ENCODE measurements at regions not wholly inside any gene's neighbourhood (a gene's known extent, or its start where the extent isn't known, plus 50 kb on each side); places are given as distances from the start of the nearest gene placed in this dataset.
"Not testable (repeated sequence)": the region's sequence is repeated elsewhere in the genome, so short reads cannot be mapped to it uniquely, and the experiment has no call there.

DNA sequence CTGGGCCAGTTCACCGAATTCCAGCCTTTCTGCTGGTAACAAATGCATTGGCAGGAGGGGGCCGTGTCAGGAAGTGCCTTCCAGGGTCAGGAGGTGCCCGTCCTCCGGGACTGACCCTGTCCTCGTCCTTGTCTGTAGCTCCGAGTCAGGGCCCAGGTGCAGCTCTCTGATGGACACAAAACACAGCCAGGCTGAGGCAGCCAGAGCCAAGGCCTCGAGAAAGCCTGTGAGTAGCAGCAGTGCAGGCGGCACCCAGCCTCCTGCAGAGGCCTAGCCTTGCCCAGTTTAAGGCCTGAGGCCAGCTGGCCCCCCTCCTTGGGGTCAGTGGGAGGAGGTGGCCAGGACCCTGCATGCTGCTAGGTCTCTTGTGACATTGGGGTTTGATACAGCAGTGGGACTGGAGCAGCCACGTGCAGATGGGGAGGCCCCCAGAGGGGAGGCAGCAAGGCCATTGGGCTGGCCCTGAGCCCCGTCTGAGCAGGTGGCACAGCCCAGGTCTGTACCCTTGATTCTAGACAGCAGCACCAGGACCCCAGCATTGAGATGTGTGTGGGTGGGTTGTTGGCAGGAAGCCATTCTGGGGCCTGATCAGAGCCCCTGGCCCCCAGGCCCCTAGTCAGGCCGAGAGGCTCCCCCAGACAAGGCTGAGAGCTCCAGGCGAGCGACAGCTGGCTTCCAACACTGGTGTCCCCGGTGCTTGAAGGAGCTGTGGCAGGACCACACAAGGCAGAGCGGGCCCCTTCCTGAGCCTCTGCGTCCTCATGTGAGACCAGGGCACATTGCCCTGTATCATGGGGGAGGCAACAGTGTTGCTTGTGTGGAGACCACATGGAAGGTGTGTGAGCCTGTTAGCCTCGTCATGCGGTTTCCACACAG is 196.9 kb downstream of the LIPI start:
- POLR2A ChIA-PET; H3K36me3 Mint-ChIP-seq; H3K9me3 Mint-ChIP-seq; H3K4me1 Mint-ChIP-seq; H3K27me3 Mint-ChIP-seq; ATAC-seq (ENCODE audit: low read depth); H3K4me3 Mint-ChIP-seq; H3K27ac Mint-ChIP-seq; DNase-seq: not testable (repeated sequence)

GRCh38 chr21:14013056-14013603 is 197.6 kb downstream of the LIPI start:
- H3K9me3 Mint-ChIP-seq = no peaks in the 10 kb centered on the region
- POLR2A ChIA-PET = no interaction called here
- H3K4me1 Mint-ChIP-seq = no peaks in the 10 kb centered on the region
- H3K27me3 Mint-ChIP-seq = no peaks in the 10 kb centered on the region
- H3K4me3 Mint-ChIP-seq = no peak overlapping the region
- ATAC-seq (ENCODE audit: low read depth) (no peak), DNase-seq (no peak)
- H3K36me3 Mint-ChIP-seq = no peaks in the 10 kb centered on the region
- H3K27ac Mint-ChIP-seq = no peak overlapping the region

DNA sequence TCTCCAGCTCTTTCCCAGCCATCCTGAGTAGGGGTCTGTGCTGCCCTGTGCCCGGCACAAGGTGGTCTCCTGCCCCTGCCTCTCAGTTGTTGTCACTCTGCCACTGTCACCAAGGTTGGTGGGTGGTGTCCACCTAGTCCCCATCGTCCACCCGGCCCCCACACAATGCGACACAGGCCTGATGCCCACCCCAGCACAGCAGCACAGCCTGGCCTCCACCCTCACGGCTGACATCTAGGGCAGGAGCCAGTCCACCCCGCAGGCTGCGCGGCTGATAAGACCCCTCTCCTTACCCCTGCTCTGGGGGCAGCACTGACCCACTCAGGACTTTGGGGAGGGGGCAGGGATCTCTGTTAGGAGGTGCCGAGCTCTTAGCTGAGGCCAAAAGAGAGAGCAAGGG is 198.3 kb downstream of the LIPI start:
- Mint-ChIP-seq H3K4me3 (no peak overlapping the region), H3K4me1 (no peaks in the 10 kb centered on the region), H3K27ac (no peak overlapping the region), H3K9me3 (no peaks in the 10 kb centered on the region), H3K36me3 (no peaks in the 10 kb centered on the region), H3K27me3 (no peaks in the 10 kb centered on the region)
- POLR2A ChIA-PET = no interaction called here
- DNase-seq (no peak), ATAC-seq (ENCODE audit: low read depth) (no peak)

GRCh38 chr21:14011751-14012150 is 199.0 kb downstream of the LIPI start:
- H3K4me1 Mint-ChIP-seq; H3K4me3 Mint-ChIP-seq; POLR2A ChIA-PET; H3K36me3 Mint-ChIP-seq; DNase-seq; H3K27ac Mint-ChIP-seq; ATAC-seq (ENCODE audit: low read depth); H3K9me3 Mint-ChIP-seq; H3K27me3 Mint-ChIP-seq: not testable (repeated sequence)

DNA sequence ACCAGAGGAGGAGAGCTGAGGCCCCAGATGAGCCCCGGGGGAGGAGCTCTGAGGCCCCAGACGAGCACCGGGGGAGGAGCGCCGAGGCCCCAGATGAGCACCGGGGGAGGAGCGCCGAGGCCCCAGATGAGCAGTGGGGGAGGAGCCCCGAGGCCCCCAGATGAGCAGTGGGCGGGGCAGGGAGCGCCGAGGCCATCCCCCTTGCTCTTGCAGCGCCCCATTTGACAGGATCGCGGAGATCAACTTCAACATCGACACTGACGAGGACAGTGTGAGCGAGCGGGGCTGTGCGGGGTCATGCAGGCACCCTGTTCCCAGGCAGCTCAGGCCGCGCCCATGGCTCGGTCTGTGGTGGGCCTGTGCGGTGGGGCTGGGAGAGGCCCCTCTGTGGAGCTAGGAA is 199.6 kb downstream of the LIPI start:
- H3K27me3 Mint-ChIP-seq; H3K27ac Mint-ChIP-seq; H3K9me3 Mint-ChIP-seq; H3K36me3 Mint-ChIP-seq; DNase-seq; POLR2A ChIA-PET; H3K4me3 Mint-ChIP-seq; H3K4me1 Mint-ChIP-seq; ATAC-seq (ENCODE audit: low read depth): not testable (repeated sequence)

- no peak for DNase-seq
- Mint-ChIP-seq H3K27ac (no peak overlapping the region), H3K9me3 (no peaks in the 10 kb centered on the region), H3K36me3 (no peaks in the 10 kb centered on the region), H3K4me1 (no peaks in the 10 kb centered on the region), H3K4me3 (no peak overlapping the region), H3K27me3 (no peaks in the 10 kb centered on the region)
- ATAC-seq (ENCODE audit: low read depth) = no peak
- POLR2A ChIA-PET = no interaction called here
Measured at GRCh38 chr21:14010729-14011128, 200.0 kb downstream of the LIPI start.

DNA sequence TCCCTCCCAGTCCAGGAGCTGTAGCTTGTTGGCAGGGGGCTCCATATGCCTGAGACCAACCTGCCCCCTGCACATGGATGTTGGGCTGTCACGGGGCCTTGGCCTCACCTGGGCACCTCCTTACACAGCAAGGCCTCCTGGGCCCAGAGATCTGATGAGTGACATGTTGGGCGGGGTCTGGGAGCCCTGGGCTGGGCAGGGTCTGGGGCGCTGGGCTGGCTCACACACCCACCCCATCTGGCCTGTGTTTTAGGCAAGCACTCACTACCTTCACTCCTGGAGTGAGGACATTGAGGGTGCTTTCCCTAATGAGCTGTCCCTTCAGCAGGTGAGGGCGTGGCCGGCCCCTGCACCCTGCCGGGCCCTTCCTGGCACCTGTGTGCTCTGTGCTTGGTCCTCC is 200.8 kb downstream of the LIPI start:
- H3K9me3 Mint-ChIP-seq; DNase-seq; POLR2A ChIA-PET; H3K36me3 Mint-ChIP-seq; H3K4me1 Mint-ChIP-seq; H3K4me3 Mint-ChIP-seq; H3K27me3 Mint-ChIP-seq; ATAC-seq (ENCODE audit: low read depth); H3K27ac Mint-ChIP-seq: not testable (repeated sequence)

- H3K27me3 Mint-ChIP-seq; POLR2A ChIA-PET; H3K4me1 Mint-ChIP-seq; ATAC-seq (ENCODE audit: low read depth); H3K27ac Mint-ChIP-seq; H3K4me3 Mint-ChIP-seq; DNase-seq; H3K9me3 Mint-ChIP-seq; H3K36me3 Mint-ChIP-seq: not testable (repeated sequence)
Measured at GRCh38 chr21:14009238-14009981, 201.3 kb downstream of the LIPI start.

DNA sequence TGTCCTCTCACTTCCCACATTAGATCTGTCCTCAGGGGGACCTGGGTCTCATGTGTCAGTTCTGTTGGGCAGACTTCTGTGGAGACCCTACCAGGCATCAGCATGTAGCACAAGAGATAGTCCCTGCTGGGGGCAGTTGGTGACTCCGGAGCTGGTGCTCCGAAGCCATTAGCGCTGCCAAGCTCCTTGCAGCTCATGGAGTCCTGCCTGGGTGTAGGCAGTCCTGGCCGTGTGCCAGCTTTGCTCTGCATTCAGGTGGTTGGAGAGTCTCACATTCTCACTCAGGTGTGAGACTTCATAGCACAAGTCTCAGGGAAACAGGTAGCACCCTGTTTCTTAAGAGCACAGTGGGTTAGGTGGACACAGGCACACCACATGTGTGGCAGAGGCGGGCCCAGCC is 202.3 kb downstream of the LIPI start:
- H3K27ac Mint-ChIP-seq; DNase-seq; H3K4me3 Mint-ChIP-seq; H3K9me3 Mint-ChIP-seq; ATAC-seq (ENCODE audit: low read depth); H3K4me1 Mint-ChIP-seq; H3K27me3 Mint-ChIP-seq; H3K36me3 Mint-ChIP-seq; POLR2A ChIA-PET: not testable (repeated sequence)

GRCh38 chr21:14008006-14008405 is 202.7 kb downstream of the LIPI start:
- H3K4me1 Mint-ChIP-seq; H3K4me3 Mint-ChIP-seq; H3K27ac Mint-ChIP-seq; H3K36me3 Mint-ChIP-seq; DNase-seq; H3K27me3 Mint-ChIP-seq; ATAC-seq (ENCODE audit: low read depth); H3K9me3 Mint-ChIP-seq; POLR2A ChIA-PET: not testable (repeated sequence)

GRCh38 chr21:14006144-14006543 is 204.6 kb downstream of the LIPI start:
- H3K4me3 Mint-ChIP-seq; H3K36me3 Mint-ChIP-seq; DNase-seq; H3K27ac Mint-ChIP-seq; H3K4me1 Mint-ChIP-seq; POLR2A ChIA-PET; ATAC-seq (ENCODE audit: low read depth); H3K9me3 Mint-ChIP-seq; H3K27me3 Mint-ChIP-seq: not testable (repeated sequence)

DNA sequence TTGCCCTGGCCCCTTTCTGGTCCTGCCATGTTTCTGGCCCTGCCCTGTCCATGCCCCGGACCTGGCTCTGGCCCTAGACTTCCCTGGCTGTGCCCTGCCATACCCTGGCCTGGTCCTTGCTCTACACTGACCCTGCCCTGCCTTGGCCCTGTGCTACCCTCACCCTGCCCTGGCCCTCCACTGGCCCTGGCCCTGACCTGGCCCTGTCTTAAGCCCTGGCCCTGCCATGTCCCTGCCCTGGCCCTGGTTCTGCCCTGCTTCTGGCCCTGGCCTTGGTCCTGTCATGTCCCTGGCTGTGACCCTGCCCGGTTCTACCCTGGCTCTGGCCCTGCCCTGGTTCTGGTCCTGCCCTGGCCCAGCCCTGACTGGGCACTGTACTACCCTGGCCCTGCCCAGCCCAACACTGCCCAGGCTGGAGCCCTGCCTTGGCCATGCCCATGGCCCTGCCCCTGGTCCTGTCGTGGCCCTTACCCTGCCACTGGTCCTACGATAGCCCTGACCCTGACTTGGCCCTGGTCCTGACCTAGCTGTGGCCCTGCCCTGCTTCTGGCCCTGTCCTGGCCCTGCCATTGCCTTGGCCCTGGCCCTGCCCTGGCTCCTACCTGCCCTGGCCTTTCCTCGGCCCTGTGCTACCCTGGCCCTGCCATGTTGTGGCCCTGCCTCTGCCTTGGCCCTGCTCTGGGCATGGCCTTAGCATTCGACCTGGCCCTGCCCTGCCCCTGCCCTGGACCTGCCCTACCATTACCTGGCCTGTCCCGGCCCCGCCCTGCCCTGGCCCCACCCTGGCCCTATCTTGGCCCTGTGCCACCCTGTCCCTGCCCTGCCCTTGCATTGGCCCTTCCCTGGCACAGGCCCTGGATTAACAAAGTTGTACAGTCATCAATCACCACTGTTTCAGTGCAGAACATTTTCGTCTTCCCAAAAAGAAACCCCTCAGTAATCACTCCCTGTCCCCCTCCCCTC is 223.5 kb downstream of the LIPI start:
- H3K4me1 Mint-ChIP-seq; POLR2A ChIA-PET; H3K27me3 Mint-ChIP-seq; H3K4me3 Mint-ChIP-seq; DNase-seq; H3K9me3 Mint-ChIP-seq; H3K36me3 Mint-ChIP-seq; H3K27ac Mint-ChIP-seq; ATAC-seq (ENCODE audit: low read depth): not testable (repeated sequence)

Data from activated naive CD8-positive, alpha-beta T cell treated with anti-CD3 and anti-CD28 coated beads, Interleukin-2, amount 10 ng/mL, durations not matched to agents 7 days and 5 days (primary cell).